Neural crest cell (in vitro differentiated cells): ENCODE measurements at regions not wholly inside any gene's neighbourhood (a gene's known extent, or its start where the extent isn't known, plus 50 kb on each side); places are given as distances from the start of the nearest gene placed in this dataset.

Experiments
- DNase-seq: peaks from one replicate; pipeline ENCODE4 v3.0.0; 2021; ENCODE audit warnings: low read depth, mixed read lengths, low spot score
- H3K27ac Mint-ChIP-seq: one replicate; pipeline ENCODE4 v1.8.0; 2021; ENCODE audit warnings: mild to moderate bottlenecking, mixed read lengths; ENCODE audit not compliant: unreplicated experiment
- H3K27me3 Mint-ChIP-seq: 2 replicates; pipeline ENCODE4 v1.8.0; 2021; ENCODE audit warnings: low read depth, mild to moderate bottlenecking, mixed read lengths
- H3K36me3 Mint-ChIP-seq: 2 replicates; pipeline ENCODE4 v1.8.0; 2021; ENCODE audit warnings: low read depth, mild to moderate bottlenecking, mixed read lengths
- H3K4me1 Mint-ChIP-seq: 2 replicates; pipeline ENCODE4 v1.8.0; 2021; ENCODE audit warnings: mixed read lengths
- H3K4me3 Mint-ChIP-seq: one replicate; pipeline ENCODE4 v1.8.0; 2021; ENCODE audit warnings: mild to moderate bottlenecking, mixed read lengths
- H3K9me3 Mint-ChIP-seq: 2 replicates; pipeline ENCODE4 v1.8.0; 2021; ENCODE audit warnings: mixed read lengths
- CTCF ChIP-seq: fragments of 200-600 bp; sonication (generic); conservative IDR thresholded peaks from 2 replicates; pipeline ENCODE4 v1.5.0; 2021; ENCODE audit warnings: antibody characterized with exemption, mild to moderate bottlenecking

- no peaks in the 10 kb centered on the region for H3K27me3 Mint-ChIP-seq
- peaks cover 3% of the 10 kb centered on the region for H3K9me3 Mint-ChIP-seq
- no peaks in the 10 kb centered on the region for H3K36me3 Mint-ChIP-seq
- no peak overlapping the region for H3K4me3 Mint-ChIP-seq
- no peak for TF ChIP-seq CTCF
- H3K4me1 Mint-ChIP-seq = no peaks in the 10 kb centered on the region
- H3K27ac Mint-ChIP-seq = no peak overlapping the region
- DNase-seq = no peak
These were observed 244.2 kb upstream of the JUN start for GRCh38 chr1:59028048-59028447.

GRCh38 chr1:59029411-59030167 lies 245.7 kb upstream of the JUN start:
- Mint-ChIP-seq H3K36me3 (no peaks in the 10 kb centered on the region), H3K27me3 (no peaks in the 10 kb centered on the region), H3K4me3 (no peak overlapping the region), H3K4me1 (peaks cover under 1% of the 10 kb centered on the region), H3K27ac (no peak overlapping the region), H3K9me3 (peaks cover 3% of the 10 kb centered on the region)
- no peak for TF ChIP-seq CTCF
- no peak for DNase-seq

GRCh38 chr1:59032228-59032627 lies 248.4 kb upstream of the JUN start:
- DNase-seq = no peak
- Mint-ChIP-seq H3K4me1 (peaks cover 8% of the 10 kb centered on the region), H3K27ac (no peak overlapping the region), H3K4me3 (no peak overlapping the region), H3K36me3 (no peaks in the 10 kb centered on the region), H3K27me3 (no peaks in the 10 kb centered on the region), H3K9me3 (peaks cover 5% of the 10 kb centered on the region)
- TF ChIP-seq CTCF = no peak

- no peak overlapping the region for H3K27ac Mint-ChIP-seq
- peaks cover 8% of the 10 kb centered on the region for H3K4me1 Mint-ChIP-seq
- no peak for TF ChIP-seq CTCF
- H3K9me3 Mint-ChIP-seq = peaks cover 5% of the 10 kb centered on the region
- no peaks in the 10 kb centered on the region for H3K27me3 Mint-ChIP-seq
- no peak for DNase-seq
- no peak overlapping the region for H3K4me3 Mint-ChIP-seq
- no peaks in the 10 kb centered on the region for H3K36me3 Mint-ChIP-seq
These were observed 249.9 kb upstream of the JUN start for GRCh38 chr1:59033761-59034160.

- peaks cover 8% of the 10 kb centered on the region for H3K4me1 Mint-ChIP-seq
- no peak for DNase-seq
- no peak for TF ChIP-seq CTCF
- H3K36me3 Mint-ChIP-seq = no peaks in the 10 kb centered on the region
- H3K9me3 Mint-ChIP-seq = peaks cover 5% of the 10 kb centered on the region
- H3K27ac Mint-ChIP-seq = no peak overlapping the region
- H3K27me3 Mint-ChIP-seq = no peaks in the 10 kb centered on the region
- H3K4me3 Mint-ChIP-seq = no peak overlapping the region
These were observed 251.1 kb upstream of the JUN start for GRCh38 chr1:59034925-59035324.
